Stimulated activated CD4-positive, alpha-beta T cell treated with anti-CD3 and anti-CD28 coated beads, TNF-alpha, amount 100 ng/mL, for 1 hour (primary cell): ENCODE measurements at regions not wholly inside any gene's neighbourhood (a gene's known extent, or its start where the extent isn't known, plus 50 kb on each side); places are given as distances from the start of the nearest gene placed in this dataset.
"Not testable (repeated sequence)": the region's sequence is repeated elsewhere in the genome, so short reads cannot be mapped to it uniquely, and the experiment has no call there.

Experiments used
- DNase-seq, 3 donors: peaks; one replicate each; pipeline ENCODE4 v3.0.0-alpha.2; 2020; ENCODE audit warnings: low read depth in 3 of 3, low spot score in 1 of 3

DNA sequence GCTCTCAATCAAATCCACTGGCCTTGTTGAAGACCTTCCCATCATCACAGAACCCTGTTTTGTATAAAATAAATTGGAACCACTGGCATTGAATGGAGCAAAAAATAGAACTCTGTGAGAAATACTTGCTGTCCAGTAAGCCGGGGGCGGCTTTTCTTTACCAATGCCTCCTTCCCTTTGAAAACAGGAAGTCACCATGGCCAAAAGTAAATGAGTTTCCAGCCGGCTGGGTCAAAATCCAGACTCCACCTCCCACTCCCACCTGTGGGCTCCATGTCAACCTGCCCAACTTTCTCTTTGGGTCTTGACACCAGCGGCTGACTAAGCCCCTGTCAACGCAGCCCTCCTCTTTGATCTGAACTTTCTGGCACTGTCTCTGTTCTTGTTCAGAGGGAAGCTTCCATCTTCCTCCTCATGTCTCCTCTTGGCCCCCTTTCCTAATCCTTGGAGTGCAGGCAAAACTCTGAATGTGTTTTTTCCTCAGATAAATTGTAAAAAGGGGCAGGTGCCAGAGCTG lies 95.2 kb downstream of the TFAP2C start:
- DNase-seq, result no peak

DNA sequence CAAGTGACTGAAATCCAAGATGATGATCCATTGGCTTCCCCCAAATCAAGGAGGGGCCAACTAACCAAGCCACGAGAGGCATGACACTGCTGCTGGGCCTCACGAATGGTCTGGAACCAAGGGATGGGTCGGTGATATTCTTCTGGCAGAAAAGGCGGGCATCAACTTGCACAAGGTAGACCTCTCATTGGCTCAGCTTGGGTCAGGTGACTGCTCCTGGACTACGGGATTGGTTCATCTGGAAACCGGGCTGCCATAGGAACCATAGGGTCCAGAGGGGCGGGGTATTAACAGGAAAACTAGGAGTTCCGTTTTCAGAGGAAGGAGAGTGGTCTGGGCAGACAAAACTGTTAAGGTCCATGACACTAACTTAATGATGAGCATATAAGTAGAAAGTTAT lies 100.9 kb downstream of the TFAP2C start:
- no peak for DNase-seq

DNA sequence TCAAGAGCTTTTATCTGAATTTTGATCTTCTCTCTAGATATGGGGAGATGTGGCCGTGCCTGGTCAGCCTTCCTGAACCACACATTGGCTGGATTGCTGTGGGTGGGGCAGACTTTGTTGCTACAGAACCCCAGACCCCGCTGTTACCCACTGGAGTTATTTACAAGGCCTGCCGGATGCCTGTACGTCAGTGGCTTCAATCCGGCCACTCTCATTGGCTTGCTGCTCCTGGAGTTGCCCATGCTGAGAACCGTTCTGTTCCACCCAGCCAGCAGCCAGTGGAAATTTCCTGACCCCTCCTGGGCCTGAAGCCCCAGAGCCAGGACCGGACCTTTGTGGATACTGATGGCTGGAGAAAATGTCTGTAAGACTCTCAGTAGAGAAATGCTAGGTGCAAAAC lies 101.9 kb downstream of the TFAP2C start:
- no peak for DNase-seq

DNA sequence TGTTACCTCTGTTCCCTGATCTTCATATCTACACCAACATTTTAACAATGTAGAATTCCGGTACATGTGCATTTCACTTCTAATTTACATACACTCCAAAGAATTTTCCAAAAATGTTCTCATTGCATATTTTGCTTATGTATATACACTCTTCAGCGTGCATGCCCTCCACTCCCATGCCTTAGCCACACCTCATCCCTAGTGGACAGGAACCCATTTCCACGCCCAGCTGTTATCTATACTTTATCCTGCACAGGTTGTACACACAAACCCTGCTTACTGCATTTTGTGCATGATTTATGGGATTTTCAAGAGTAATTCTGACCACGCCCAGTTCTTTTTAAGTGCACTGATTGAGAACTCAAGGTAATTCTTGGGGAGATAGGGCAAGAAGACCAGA lies 102.4 kb downstream of the TFAP2C start:
- no peak for DNase-seq

DNA sequence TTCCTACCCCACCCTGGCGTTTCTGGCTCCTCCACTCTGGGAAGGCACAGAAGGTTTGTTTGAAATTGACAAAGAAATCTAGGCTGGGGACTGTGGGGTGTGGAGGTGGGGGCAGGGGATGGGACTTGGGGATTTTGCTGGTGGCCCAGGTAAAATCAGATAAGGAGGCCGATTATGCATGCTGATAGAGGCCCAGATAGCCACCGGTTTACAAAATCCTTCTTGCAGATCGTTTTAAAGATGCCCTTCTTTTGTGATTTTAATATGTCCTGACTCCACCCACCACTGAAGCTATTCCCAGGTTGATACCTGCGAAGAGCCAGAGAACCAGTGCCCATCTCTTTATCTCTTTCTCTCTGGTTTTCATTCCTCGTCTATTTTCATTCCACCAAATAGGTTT lies 104.9 kb downstream of the TFAP2C start:
- no peak for DNase-seq

DNA sequence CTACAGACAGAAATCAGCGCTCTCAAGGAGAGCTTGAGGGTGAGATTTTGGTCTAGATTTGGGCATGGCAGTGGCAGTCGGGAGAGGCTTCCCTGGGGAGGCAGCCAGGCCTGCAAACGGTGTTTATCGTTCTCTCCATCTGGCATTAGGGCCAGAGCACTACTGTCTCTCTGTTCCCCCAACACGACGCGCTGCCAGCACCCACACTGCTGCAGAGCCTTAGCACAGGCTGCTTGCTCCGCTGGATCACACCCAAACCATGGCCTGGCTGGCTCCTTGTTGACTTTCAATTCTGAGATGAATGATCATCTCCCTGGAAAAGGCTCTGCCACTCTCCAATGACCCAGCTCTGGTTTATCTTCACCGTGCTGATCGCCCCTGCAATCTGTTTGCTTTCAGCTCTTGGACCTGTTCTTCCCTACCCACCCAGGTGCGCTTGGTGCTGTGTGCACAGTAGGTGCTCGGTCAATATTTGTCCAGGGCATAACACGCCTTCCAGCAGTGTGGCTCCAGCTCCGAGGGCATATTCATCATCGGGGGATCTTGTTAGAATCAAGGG lies 106.1 kb downstream of the TFAP2C start:
- no peak for DNase-seq

DNA sequence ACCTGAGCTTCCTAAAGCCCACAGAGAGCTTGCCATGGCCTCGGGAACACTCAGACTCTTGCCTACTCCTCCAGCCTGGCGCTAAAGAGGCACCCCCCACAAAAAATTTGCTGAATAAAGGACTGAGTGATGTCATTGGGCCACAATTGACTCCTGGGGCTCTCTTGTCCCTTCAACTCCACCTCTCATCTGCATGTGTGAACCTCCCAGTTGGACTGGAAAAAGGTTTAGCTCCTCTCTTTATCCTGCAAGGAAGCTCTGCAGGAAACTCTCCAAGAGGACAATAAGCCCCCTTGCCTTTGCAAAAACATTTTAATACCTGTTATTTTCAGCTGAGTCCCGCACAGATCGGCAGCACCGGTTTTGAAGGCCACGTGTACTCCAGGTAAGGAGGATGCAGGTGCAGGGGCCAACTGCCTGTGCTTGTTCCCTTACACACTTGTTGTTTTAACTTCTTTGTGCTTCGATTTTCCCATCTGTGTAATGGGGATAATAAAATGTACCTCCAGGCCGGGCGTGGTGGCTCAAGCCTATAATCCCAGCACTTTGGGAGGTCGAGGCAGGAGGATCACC lies 107.3 kb downstream of the TFAP2C start:
- DNase-seq, result no peak

DNA sequence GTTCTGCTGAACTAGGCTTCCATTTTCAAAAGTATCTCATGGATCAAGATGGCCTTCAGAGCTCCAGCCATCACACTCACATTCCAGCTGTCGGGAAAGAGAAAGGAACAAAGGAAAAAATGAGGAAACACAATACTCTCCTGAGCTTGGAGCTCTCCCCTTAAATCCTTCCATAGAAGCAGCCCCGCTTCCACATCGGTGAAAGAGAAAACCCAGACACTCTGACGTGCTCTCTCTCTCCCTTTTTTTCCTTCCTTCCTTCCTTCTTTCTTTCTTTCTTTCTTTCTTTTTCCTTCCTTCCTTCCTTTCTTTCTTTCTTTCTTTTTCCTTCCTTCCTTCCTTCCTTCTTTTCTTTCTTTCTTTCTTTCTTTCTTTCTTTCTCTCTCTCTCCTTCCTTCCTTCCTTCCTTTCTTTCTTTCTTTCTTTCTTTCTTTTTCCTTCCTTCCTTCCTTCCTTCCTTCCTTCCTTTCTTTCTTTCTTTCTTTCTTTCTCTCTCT lies 115.3 kb downstream of the TFAP2C start:
- DNase-seq, result not testable (repeated sequence)

DNA sequence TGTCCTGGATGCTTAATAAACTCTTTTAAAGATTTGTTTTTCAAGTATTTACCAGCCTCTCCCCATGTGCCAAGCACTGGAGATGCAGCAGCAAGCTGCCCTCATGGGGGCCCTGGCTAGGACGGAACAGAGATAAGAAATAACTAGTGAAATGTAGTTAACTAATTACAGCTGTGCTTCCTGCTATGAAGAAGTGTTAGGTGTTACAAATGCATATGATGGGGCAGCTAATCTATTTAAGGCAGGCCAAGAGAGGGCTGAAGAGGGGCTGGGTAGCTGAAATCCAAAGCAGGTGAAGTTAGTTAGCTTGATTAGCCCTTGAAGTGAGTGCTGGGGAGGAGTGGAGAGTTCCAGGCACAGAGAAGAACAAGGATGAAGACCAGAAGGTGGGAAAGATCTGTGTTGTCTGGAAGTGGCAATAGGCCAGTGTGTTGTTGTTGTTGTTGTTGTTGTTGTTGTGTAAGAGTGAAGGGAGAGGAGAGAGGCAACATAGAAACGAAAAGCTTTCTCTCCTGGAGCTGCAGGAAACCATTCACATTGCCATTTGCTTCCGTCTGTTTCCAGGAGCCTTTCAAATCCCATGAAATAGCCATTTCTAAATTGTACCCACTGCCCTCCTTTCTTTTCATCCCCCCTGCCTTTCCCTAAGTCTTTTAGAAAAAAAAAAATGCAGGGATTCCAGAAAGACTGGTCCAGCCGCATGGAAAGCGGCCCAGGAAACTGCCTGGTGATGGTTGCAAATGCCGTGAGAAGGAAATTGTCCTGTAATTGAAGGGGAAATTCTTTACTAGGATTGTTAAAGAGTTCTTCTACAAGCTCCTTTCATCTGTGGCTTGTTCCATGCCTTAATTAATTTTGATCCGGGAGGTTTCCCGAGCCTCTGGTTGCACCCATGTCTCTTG lies 119.6 kb downstream of the TFAP2C start:
- DNase-seq, result no peak

DNA sequence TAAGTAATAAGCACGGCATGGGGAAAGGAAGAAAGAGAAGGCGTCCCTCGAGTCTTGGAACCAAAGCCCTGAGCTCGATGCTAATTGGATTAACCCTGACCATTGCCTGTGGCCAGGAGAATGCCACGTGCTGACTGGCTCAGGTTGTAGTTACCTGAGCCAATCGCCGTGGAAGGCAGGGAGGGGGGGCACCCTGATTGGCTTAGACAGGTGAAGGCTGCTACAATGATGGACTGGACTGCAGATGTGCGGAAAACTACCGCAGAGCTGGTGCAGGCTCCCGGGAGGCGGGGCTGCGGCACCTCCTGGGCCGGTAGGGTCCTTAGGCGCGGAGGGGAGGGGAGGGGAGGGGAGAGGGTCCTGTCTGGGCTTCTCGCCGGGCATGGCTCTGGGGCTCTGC lies 121.3 kb downstream of the TFAP2C start:
- no peak for DNase-seq

DNA sequence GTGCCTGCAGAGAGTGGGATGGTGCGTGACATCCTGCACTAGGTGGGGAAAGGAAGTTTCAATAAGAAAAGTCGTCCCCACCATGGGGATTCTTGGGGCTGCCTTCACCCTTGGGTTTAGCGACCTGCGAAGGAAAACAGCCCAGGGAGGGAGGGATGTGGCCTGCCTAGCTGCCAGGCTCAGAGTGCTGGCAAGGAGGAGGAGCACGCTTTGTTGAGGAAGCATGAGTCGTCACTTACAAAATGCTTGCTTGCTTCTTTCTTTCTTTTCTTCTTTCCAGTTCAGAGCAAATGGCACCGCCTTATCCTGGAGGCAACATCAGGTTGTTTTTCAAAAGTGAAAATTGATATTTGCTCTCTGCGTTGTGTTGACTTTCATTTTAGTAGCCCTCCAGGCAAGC lies 123.2 kb downstream of the TFAP2C start:
- no peak for DNase-seq

DNA sequence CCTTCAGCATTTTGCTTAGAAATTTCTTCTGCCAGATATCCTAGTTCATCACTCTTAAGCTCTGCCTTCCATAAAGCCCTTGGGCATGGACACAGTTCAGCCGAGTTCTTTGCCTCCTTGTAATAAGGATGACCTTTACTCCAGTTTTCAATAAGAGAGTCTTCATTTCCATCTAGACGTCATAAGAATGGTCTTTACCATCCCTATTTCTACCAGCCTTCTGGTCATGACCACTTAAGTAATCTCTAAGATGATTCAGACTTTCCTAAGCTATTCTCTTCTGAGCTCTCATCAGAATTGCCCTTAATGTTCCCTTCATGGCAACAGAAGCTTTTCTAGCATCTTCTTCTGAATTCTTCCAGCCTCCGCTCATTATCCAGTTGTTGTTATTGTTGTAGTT lies 126.1 kb downstream of the TFAP2C start:
- no peak for DNase-seq

DNA sequence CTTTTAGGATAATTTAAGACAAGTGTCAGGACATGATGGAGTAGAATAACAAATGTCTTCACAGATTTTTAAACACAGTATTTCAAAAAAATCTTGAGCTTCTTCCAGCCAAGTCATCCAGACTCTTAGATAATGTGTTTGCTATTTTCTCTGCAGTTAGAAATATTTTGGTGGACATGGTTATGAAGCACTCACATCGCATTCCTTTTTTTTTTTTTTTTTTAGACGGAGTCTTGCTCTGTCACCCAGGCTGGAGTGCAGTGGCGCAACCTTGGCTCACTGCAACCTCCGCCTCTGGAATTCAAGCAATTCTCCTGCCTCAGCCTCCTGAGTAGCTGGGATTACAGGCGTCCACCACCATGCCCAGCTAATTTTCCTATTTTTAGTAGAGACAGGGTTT lies 127.6 kb downstream of the TFAP2C start:
- DNase-seq, result not testable (repeated sequence)

DNA sequence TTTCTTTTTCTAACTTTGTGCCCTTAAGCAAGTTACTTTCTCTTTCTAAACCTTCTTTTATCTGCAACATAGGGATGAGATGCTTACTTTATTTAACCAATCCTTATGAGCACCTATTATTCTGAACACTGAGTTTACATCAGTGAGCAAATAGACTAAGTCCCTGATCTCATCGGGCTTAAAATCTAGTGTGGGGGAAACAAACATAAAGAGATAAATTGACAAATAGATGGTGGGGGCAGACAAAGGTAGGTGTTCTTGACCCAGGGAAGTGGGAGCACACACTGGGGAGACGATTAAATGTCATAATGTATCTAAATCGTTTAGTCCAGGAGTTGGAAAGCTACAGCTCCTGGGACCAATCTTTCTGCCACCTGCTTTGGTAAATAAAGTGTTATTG lies 129.6 kb downstream of the TFAP2C start:
- DNase-seq, result no peak

DNA sequence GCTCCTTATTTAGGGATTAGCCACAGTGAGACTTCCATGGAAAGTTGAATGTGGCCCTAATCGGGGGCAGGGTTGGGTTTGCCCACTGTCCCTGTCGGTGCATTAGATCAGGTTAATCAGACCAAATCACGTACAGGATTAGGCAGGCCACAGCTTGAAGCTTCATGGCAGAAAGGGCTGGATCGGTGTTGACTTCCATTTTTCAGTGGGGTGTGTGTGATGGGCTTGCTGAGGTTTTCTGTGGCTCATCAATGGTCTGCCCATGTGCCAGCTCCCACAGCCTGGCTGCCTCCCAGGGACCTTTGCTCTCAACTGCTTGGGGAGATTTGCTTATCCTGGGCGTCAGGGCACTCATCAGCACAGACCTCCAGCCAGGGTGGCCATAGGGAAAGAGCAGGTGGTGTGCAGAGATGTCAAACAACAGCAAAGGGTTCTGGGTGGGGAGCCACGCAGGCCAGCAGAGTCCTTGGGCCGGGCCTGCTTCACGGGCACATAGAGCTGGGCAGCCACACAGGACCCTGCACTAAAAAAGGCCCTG lies 130.7 kb downstream of the TFAP2C start:
- DNase-seq, result no peak

DNA sequence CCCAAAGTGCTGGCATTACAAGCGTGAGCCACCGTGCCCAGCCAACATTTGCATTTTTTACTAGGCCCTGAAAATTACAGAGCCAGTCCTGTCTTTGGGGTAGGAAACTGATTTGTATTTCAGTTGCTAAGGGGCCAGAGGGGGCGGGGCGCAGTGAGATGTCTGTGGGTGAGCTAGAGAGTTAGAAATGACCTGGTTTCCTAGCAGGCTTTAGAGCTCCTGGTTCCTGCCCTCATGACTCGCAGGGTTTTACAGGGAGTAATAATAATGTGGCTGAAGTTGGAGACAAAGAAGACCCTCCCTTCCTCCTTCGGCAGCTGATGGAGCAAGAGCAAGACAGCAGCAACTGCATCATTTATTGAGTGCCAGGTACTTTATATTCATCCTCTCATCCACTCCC lies 131.5 kb downstream of the TFAP2C start:
- DNase-seq, result no peak

DNA sequence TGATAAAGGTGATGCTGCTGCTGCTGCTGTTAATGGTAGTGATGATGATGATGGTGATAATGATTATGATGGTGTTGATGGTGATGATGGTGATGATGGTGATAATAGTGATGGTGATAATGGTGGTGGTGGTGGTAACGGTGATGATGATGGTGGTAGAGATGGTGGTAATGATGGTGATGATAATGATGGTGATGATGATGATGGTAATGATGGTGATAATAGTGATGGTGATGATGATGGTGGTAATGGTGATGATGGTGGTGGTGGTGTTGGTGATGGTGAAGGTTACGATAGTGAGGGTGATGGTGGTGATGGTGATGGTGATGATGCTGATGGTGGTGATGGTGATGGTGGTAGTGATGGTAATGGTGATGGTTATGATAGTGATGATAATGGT lies 132.3 kb downstream of the TFAP2C start:
- no peak for DNase-seq

DNA sequence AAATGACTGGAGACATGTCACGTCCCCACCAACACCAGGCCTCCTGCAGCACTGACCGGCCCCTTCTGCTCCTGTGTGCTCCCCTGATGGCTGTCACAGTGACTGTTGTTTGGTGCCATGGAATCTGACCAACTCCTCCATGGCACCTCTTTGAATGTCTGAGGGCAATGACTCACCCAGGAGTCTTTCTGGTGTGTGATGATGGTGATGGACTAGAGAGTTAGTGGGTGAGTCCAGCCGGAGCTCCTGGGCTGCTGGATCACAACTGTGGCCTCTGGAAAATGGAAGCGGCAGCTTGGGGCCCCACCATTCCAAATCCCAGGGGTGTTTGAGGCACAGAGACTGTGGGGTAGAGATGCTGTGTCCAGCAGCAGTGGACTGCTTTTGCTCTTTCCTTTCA lies 133.3 kb downstream of the TFAP2C start:
- no peak for DNase-seq

DNA sequence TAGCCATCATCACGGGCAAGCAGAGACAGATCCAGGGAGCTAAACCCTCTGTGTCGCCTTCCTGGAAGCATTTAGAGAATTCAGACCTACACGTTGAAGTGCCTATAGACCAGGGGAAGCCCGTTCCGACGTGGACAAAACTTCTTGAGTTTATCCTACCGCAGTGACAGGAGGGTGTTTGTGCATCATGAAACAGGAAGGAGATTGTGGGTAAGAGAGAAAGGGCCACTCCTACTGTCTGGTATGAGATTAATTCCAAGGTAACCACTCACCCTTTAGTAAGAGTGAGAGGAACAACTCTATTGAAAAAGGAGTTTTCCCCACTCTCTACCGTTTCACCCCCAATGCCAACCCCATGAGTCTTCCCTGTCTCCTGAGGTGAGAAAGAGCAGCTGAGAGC lies 133.7 kb downstream of the TFAP2C start:
- DNase-seq, result no peak

DNA sequence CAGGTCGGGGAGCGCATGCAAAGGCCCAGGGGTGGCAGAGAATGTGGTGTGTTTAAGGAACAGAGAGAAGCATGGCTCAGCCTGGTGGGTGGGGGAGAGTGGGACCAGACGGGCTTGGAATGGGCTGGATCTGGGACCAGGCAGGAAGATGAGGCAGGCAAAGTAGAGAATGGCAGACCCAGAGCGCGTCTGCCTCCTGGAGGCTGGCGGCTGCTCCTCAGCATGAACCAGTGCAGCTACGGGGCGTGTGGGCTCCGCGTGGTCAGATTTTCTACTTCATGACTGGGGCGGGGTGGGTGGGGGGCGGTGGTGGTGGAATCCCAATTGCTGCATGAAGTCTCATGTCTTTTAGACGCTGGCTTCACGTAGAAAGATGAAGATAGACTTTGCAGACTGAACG lies 135.6 kb downstream of the TFAP2C start:
- DNase-seq, result no peak

DNA sequence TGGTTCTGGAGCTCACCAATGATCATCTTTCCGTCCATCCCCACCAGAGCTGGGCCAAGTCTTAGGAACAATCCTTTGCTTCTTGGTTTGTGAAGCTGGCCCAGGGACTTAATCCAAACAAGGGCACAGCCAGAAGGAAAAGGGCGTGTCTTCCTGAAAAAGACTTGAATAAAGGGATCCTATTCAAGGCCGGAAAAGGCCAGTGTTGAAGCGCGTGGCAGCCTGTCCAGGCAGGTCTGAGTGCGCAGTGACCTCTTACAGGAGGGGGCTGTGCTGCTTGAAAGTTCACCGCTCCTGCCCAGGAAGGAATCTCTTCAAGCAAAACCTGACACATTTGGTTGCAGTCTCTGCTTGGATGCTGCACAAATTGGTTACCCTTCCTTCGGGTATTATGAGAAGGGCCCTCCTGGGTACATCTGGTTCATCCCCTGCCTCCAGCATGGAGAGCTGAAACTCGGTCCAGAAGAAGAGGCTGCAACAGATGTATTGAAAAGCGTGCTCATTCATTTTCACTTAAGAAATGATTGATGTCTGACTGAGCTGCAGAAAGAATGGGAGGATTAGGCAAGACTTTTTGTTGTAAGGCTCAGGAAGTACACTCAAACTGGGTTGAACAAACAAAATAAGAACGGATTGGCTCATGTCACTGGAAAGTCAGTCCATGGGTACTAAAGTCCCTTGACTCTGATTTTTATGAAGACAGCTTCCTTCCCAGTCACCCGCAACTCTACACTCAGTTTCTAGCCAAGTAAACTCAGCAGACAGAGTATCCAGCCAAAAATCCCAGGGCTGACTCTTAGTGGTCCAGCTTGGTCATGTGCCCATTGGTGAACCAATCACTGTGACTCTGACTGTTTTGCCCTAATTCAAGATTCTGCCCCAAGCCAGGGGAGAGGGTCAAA lies 136.3 kb downstream of the TFAP2C start:
- DNase-seq, result no peak
